ENCODE measurements at regions not wholly inside any gene's neighbourhood (a gene's known extent, or its start where the extent isn't known, plus 50 kb on each side); places are given as distances from the start of the nearest gene placed in this dataset.

DNA sequence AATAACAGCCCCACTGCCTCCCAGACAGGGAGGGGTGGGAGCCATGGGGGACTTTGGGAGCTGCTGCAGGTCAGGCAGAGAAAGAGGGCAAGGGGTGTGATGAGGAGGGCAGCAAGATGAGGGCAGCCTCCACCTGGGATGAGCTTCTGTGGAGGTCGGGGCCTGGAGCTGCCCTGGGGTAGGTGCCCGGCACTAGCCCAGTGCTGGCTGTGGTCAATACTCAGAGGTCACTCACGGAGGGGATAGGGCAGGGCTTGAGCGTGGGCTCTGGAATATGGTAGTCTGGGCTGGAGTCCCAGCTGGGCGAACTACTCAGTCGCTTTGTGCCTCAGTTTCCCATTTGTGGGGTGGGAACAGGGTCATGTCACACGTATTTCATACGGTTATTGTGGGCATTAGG, 169.0 kb downstream of the IRF8 start:
- BruUV-seq (replicated peaks), result no TSS peak
- no peak overlapping the region for H3K9ac ChIP-seq (ENCODE audit: low read length)
- H3K4me2 ChIP-seq (ENCODE audit: low read length), result no peak overlapping the region
- no peak overlapping the region for H3K4me3 ChIP-seq (replicated peaks in 1 of 2; ENCODE audit: low read depth in 1 of 2, low read length in 2 of 2)
- H3K9me2 ChIP-seq (ENCODE audit: insufficient read depth), result no peaks in the 10 kb centered on the region
- ChIA-PET CTCF (no interaction called here), POLR2A (no interaction called here), RAD21 (ENCODE audit: low non-redundant PET in 1 of 2, low total read pairs in 2 of 2, uncharacterized antibody in 2 of 2, unreplicated experiment in 2 of 2) (no interaction called here)
- no peaks in the 10 kb centered on the region for H3K9me3 ChIP-seq (ENCODE audit: control insufficient read depth in 1 of 2, insufficient read depth in 1 of 2, low read depth in 1 of 2, low read length in 2 of 2)
- no peaks in the 10 kb centered on the region for H3K79me2 ChIP-seq (ENCODE audit: insufficient read depth, low read length)
- H2AFZ ChIP-seq (ENCODE audit: low read depth, low read length, poor library complexity, severe bottlenecking), result no peak overlapping the region
- DNase-seq (ENCODE audit: low read depth, low spot score), result no peak
- peaks cover 0 to 14% of the 10 kb centered on the region in 2 experiments; a peak in 1 of 4 replicates for H3K4me1 ChIP-seq (ENCODE audit: control insufficient read depth in 1 of 2, insufficient read depth in 2 of 2, low read length in 2 of 2)
- TF ChIP-seq POLR2AphosphoS5 (IDR thresholded peaks at IDR 0.05; ENCODE audit: low read depth, low read length) (no peak), RAD21 (IDR thresholded peaks at IDR 0.05; ENCODE audit: low read depth) (no peak), CBX3 (IDR thresholded peaks at IDR 0.05; ENCODE audit: low read depth) (no peak), EZH2phosphoT487 (IDR thresholded peaks at IDR 0.05; ENCODE audit: borderline replicate concordance) (no peak), SP1 (IDR thresholded peaks at IDR 0.05; ENCODE audit: low read depth) (no peak), EZH2 (IDR thresholded peaks at IDR 0.05) (no peak), CEBPB (IDR thresholded peaks at IDR 0.05; ENCODE audit: low read depth) (no peak), ELF1 (IDR thresholded peaks at IDR 0.05; ENCODE audit: borderline replicate concordance, low read depth) (no peak), SRF (IDR thresholded peaks at IDR 0.05; ENCODE audit: low read depth) (no peak), FOSL1 (IDR thresholded peaks at IDR 0.05; ENCODE audit: low read depth) (no peak), SIN3A (IDR thresholded peaks at IDR 0.05; ENCODE audit: low read depth) (no peak), POLR2A (IDR thresholded peaks at IDR 0.05; ENCODE audit: borderline replicate concordance, extremely low read depth, insufficient read depth, insufficient read length) (no peak), EGR1 (IDR thresholded peaks at IDR 0.05; ENCODE audit: low read depth) (no peak), TCF7L2 (IDR thresholded peaks at IDR 0.05; ENCODE audit: borderline replicate concordance, extremely low read depth, insufficient read depth, insufficient read length) (no peak), YY1 (IDR thresholded peaks at IDR 0.05; ENCODE audit: extremely low read depth, insufficient replicate concordance, low read depth, low read length) (no peak)
- TF ChIP-seq, protein P1, sequence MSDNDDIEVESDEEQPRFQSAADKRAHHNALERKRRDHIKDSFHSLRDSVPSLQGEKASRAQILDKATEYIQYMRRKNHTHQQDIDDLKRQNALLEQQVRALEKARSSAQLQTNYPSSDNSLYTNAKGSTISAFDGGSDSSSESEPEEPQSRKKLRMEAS (IDR thresholded peaks at IDR 0.05), result no peak
- TF ChIP-seq, protein P2, sequence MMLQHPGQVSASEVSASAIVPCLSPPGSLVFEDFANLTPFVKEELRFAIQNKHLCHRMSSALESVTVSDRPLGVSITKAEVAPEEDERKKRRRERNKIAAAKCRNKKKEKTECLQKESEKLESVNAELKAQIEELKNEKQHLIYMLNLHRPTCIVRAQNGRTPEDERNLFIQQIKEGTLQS (IDR thresholded peaks at IDR 0.05), result no peak
- TF ChIP-seq, protein P3, sequence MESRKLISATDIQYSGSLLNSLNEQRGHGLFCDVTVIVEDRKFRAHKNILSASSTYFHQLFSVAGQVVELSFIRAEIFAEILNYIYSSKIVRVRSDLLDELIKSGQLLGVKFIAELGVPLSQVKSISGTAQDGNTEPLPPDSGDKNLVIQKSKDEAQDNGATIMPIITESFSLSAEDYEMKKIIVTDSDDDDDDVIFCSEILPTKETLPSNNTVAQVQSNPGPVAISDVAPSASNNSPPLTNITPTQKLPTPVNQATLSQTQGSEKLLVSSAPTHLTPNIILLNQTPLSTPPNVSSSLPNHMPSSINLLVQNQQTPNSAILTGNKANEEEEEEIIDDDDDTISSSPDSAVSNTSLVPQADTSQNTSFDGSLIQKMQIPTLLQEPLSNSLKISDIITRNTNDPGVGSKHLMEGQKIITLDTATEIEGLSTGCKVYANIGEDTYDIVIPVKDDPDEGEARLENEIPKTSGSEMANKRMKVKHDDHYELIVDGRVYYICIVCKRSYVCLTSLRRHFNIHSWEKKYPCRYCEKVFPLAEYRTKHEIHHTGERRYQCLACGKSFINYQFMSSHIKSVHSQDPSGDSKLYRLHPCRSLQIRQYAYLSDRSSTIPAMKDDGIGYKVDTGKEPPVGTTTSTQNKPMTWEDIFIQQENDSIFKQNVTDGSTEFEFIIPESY (IDR thresholded peaks at IDR 0.05; ENCODE audit: extremely low read depth, insufficient replicate concordance, low read length), result no peak
- TF ChIP-seq, protein P4, sequence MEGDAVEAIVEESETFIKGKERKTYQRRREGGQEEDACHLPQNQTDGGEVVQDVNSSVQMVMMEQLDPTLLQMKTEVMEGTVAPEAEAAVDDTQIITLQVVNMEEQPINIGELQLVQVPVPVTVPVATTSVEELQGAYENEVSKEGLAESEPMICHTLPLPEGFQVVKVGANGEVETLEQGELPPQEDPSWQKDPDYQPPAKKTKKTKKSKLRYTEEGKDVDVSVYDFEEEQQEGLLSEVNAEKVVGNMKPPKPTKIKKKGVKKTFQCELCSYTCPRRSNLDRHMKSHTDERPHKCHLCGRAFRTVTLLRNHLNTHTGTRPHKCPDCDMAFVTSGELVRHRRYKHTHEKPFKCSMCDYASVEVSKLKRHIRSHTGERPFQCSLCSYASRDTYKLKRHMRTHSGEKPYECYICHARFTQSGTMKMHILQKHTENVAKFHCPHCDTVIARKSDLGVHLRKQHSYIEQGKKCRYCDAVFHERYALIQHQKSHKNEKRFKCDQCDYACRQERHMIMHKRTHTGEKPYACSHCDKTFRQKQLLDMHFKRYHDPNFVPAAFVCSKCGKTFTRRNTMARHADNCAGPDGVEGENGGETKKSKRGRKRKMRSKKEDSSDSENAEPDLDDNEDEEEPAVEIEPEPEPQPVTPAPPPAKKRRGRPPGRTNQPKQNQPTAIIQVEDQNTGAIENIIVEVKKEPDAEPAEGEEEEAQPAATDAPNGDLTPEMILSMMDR (IDR thresholded peaks at IDR 0.05 in 2 of 3, conservative IDR thresholded peaks at IDR 0.05 in 1 of 3; ENCODE audit: borderline replicate concordance in 1 of 3, insufficient read depth in 1 of 3, low read depth in 2 of 3, low read length in 2 of 3), result no peak
- TF ChIP-seq, protein P5, sequence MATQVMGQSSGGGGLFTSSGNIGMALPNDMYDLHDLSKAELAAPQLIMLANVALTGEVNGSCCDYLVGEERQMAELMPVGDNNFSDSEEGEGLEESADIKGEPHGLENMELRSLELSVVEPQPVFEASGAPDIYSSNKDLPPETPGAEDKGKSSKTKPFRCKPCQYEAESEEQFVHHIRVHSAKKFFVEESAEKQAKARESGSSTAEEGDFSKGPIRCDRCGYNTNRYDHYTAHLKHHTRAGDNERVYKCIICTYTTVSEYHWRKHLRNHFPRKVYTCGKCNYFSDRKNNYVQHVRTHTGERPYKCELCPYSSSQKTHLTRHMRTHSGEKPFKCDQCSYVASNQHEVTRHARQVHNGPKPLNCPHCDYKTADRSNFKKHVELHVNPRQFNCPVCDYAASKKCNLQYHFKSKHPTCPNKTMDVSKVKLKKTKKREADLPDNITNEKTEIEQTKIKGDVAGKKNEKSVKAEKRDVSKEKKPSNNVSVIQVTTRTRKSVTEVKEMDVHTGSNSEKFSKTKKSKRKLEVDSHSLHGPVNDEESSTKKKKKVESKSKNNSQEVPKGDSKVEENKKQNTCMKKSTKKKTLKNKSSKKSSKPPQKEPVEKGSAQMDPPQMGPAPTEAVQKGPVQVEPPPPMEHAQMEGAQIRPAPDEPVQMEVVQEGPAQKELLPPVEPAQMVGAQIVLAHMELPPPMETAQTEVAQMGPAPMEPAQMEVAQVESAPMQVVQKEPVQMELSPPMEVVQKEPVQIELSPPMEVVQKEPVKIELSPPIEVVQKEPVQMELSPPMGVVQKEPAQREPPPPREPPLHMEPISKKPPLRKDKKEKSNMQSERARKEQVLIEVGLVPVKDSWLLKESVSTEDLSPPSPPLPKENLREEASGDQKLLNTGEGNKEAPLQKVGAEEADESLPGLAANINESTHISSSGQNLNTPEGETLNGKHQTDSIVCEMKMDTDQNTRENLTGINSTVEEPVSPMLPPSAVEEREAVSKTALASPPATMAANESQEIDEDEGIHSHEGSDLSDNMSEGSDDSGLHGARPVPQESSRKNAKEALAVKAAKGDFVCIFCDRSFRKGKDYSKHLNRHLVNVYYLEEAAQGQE (IDR thresholded peaks at IDR 0.05; ENCODE audit: low read depth), result no peak
- H4K20me1 ChIP-seq (ENCODE audit: insufficient read depth), result no peaks in the 10 kb centered on the region
- no peaks in the 10 kb centered on the region for H3K36me3 ChIP-seq (ENCODE audit: control insufficient read depth in 1 of 2, insufficient read depth in 2 of 2, low read length in 2 of 2)
- no peak overlapping the region for H3K27ac ChIP-seq (ENCODE audit: low read depth, low read length)
- ATAC-seq, result no peak
- H3K27me3 ChIP-seq (ENCODE audit: insufficient read depth, low read length), result no peaks in the 10 kb centered on the region; the same call in 1 of the 2 replicates
- intact Hi-C loops (cut with micrococcal nuclease), result no loop called here
